ENCODE measurements at regions not wholly inside any gene's neighbourhood (a gene's known extent, or its start where the extent isn't known, plus 50 kb on each side); places are given as distances from the start of the nearest gene placed in this dataset.

- TF ChIP-seq MAFK (IDR thresholded peaks at IDR 0.05; ENCODE audit: partially characterized antibody) (no peak), HEYL (CRISPR knock-in tag; IDR thresholded peaks at IDR 0.05) (no peak), POLR2A (IDR thresholded peaks at IDR 0.05; ENCODE audit: low read length) (no peak), MAX (IDR thresholded peaks at IDR 0.05) (no peak), MYC (IDR thresholded peaks at IDR 0.05; ENCODE audit: borderline replicate concordance, low read length) (no peak), POLR2AphosphoS2 (conservative IDR thresholded peaks at IDR 0.05; ENCODE audit: low read length) (no peak), RAD21 (conservative IDR thresholded peaks at IDR 0.05 in 1 of 2, IDR thresholded peaks at IDR 0.05 in 1 of 2) (no peak)
- TF ChIP-seq, protein P1, sequence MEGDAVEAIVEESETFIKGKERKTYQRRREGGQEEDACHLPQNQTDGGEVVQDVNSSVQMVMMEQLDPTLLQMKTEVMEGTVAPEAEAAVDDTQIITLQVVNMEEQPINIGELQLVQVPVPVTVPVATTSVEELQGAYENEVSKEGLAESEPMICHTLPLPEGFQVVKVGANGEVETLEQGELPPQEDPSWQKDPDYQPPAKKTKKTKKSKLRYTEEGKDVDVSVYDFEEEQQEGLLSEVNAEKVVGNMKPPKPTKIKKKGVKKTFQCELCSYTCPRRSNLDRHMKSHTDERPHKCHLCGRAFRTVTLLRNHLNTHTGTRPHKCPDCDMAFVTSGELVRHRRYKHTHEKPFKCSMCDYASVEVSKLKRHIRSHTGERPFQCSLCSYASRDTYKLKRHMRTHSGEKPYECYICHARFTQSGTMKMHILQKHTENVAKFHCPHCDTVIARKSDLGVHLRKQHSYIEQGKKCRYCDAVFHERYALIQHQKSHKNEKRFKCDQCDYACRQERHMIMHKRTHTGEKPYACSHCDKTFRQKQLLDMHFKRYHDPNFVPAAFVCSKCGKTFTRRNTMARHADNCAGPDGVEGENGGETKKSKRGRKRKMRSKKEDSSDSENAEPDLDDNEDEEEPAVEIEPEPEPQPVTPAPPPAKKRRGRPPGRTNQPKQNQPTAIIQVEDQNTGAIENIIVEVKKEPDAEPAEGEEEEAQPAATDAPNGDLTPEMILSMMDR (IDR thresholded peaks at IDR 0.05): no peak
- TF ChIP-seq, protein P2, sequence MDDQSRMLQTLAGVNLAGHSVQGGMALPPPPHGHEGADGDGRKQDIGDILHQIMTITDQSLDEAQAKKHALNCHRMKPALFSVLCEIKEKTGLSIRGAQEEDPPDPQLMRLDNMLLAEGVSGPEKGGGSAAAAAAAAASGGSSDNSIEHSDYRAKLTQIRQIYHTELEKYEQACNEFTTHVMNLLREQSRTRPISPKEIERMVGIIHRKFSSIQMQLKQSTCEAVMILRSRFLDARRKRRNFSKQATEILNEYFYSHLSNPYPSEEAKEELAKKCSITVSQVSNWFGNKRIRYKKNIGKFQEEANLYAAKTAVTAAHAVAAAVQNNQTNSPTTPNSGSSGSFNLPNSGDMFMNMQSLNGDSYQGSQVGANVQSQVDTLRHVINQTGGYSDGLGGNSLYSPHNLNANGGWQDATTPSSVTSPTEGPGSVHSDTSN (IDR thresholded peaks at IDR 0.05): no peak
Measured at GRCh38 chr1:165006831-165007230, 349.7 kb downstream of the LMX1A start.
